ENCODE measurements at regions not wholly inside any gene's neighbourhood (a gene's known extent, or its start where the extent isn't known, plus 50 kb on each side); places are given as distances from the start of the nearest gene placed in this dataset.

DNA sequence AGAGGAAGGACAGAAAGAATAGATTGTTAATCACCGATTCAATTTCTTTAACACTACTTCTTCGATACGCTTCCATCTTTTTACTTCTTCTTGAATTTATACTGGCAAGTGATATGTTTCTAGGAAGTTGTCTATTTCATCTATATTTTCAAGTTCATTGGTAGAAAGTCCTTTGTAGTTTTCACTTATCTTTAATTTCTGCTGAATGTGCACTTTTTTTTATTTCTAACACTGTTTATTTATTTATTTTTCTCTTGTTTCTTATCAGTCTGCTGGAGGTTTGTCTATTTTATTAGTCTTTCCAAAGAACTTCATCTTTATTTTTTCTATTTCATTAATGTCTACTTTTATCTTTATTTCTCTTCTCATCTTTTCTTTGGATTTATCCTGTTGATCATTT is 63.6 kb downstream of the SIX1 start:
- no peak overlapping the region for H3K27ac ChIP-seq
- H3K9me3 ChIP-seq, result no peaks in the 10 kb centered on the region
- H3K4me1 ChIP-seq, result no peaks in the 10 kb centered on the region
- no peak overlapping the region for H3K4me3 ChIP-seq
- 95 to 98% methylated on average over 3 of the region's 3 CpGs for WGBS, 2 donors
- no peaks in the 10 kb centered on the region for H3K27me3 ChIP-seq
- no peaks in the 10 kb centered on the region for H3K36me3 ChIP-seq
- TF ChIP-seq, protein P1, sequence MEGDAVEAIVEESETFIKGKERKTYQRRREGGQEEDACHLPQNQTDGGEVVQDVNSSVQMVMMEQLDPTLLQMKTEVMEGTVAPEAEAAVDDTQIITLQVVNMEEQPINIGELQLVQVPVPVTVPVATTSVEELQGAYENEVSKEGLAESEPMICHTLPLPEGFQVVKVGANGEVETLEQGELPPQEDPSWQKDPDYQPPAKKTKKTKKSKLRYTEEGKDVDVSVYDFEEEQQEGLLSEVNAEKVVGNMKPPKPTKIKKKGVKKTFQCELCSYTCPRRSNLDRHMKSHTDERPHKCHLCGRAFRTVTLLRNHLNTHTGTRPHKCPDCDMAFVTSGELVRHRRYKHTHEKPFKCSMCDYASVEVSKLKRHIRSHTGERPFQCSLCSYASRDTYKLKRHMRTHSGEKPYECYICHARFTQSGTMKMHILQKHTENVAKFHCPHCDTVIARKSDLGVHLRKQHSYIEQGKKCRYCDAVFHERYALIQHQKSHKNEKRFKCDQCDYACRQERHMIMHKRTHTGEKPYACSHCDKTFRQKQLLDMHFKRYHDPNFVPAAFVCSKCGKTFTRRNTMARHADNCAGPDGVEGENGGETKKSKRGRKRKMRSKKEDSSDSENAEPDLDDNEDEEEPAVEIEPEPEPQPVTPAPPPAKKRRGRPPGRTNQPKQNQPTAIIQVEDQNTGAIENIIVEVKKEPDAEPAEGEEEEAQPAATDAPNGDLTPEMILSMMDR (IDR thresholded peaks at IDR 0.05), result no peak
- TF ChIP-seq EP300 (IDR thresholded peaks at IDR 0.05), result no peak
- TF ChIP-seq POLR2AphosphoS5 (IDR thresholded peaks at IDR 0.05), result no peak
- no peak for TF ChIP-seq POLR2A (IDR thresholded peaks at IDR 0.05)
- no peak for DNase-seq
- intact Hi-C loops (cut with DNase I), result no loop called here

DNA sequence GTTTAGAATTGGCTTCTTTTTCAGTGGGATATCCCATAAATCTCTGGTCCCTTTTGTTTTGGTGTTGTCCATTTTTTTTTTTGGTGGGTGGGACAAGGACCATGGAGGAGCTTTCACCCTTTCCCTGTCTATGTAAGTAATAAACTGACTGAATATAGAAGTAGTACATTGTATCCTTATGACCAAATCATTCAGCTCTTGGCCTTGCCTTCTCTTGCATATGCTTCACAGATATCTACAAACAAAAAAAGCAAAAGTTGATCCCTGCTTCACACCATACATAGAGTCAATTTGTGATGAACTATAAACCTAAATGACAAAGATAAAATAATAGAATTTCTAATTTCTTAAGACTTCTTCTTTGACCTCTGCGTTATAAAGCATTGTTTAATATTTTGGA is 59.8 kb downstream of the SIX1 start:
- Histone ChIP-seq H3K9me3 (no peaks in the 10 kb centered on the region), H3K27me3 (no peaks in the 10 kb centered on the region), H3K36me3 (no peaks in the 10 kb centered on the region), H3K4me3 (no peak overlapping the region), H3K4me1 (peaks cover 0 to 3% (median 0%) of the 10 kb centered on the region in 4 donors), H3K27ac (no peak overlapping the region)
- DNase-seq, result no peak
- intact Hi-C loops (cut with DNase I), result no loop called here
- TF ChIP-seq, protein P1 (IDR thresholded peaks at IDR 0.05), result no peak
- TF ChIP-seq POLR2A (IDR thresholded peaks at IDR 0.05) (no peak), POLR2AphosphoS5 (IDR thresholded peaks at IDR 0.05) (no peak), EP300 (IDR thresholded peaks at IDR 0.05) (no peak)
- WGBS, 2 donors, result 92 to 96% methylated on average over 1 of the region's 1 CpG

DNA sequence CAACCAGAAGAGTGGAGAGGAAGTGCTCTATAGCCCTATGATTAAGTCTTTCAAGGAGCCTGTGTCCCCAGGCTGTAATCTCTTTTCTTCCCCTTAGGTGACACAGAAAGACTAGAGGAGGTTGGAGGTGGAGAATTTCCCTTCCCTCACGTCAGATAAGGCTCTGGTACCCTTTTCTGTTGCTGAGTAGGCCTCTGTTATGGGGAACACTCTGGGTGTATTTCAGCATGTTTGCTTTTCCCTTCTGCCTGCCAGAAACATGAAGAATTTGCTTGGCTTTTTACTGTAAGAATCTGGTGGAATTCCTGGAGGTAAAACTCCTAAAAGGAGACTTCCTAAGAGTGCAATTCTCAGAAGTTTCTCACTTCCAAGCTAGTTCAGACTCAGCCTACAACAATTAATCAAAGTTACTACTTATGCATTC is 58.3 kb downstream of the SIX1 start:
- no peak overlapping the region for H3K27ac ChIP-seq
- no peaks in the 10 kb centered on the region for H3K36me3 ChIP-seq
- no peaks in the 10 kb centered on the region for H3K9me3 ChIP-seq
- TF ChIP-seq POLR2A (IDR thresholded peaks at IDR 0.05) (no peak), POLR2AphosphoS5 (IDR thresholded peaks at IDR 0.05) (no peak), EP300 (IDR thresholded peaks at IDR 0.05) (no peak)
- TF ChIP-seq, protein P1 (IDR thresholded peaks at IDR 0.05), result no peak
- H3K4me1 ChIP-seq, result peaks cover 0 to 3% (median 0%) of the 10 kb centered on the region in 4 donors
- intact Hi-C loops (cut with DNase I), result no loop called here
- no peak for DNase-seq
- H3K4me3 ChIP-seq, result no peak overlapping the region
- 54 to 62% methylated on average over 1 of the region's 1 CpG for WGBS, 2 donors
- no peaks in the 10 kb centered on the region for H3K27me3 ChIP-seq

Small RNAs in the stretch of these regions (small RNA-seq; reads per million reads assigned to genes)
- 0 reads per million in 3 donors for gene AL049874.2

Measured in sigmoid colon (tissue), 6 donors.